GM12891 (cell line): ENCODE measurements at regions not wholly inside any gene's neighbourhood (a gene's known extent, or its start where the extent isn't known, plus 50 kb on each side); places are given as distances from the start of the nearest gene placed in this dataset.

ENCODE experiments used
- POLR2A ChIP-seq: IDR thresholded peaks from 2 replicates; pipeline ENCODE4 v1.6.1; 2011; ENCODE audit warnings: low read depth, low read length, control low read depth
- TAF1 ChIP-seq: IDR thresholded peaks from 2 replicates; pipeline ENCODE4 v1.6.1; 2011; ENCODE audit warnings: low read depth, low read length, control low read depth

DNA sequence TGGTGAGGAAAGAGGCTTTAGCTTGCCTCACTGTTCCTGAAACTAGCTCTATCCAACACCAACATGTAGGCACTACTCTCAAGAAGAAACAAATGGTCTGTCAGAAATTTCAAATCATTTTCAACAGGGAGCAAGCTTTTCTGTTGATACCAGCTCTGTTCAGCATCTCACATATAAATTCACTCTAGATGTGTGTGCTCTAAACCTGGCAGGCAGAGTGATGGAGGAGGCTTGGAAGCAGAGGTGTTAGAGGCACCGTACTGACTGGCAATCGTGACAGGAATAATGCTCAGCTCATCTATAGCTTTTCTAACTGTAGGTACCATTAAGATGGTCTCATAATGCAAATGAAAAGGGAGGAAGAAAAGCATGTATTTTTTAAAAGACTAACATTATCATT lies 597.2 kb upstream of the NECTIN3 start:
- TF ChIP-seq POLR2A (no peak), TAF1 (no peak)
